Hematopoietic multipotent progenitor cell treated with erythropoietin and hydrocortisone succinate and interleukin-3 and kit ligand, for 8 days (in vitro differentiated cells): ENCODE measurements at regions not wholly inside any gene's neighbourhood (a gene's known extent, or its start where the extent isn't known, plus 50 kb on each side); places are given as distances from the start of the nearest gene placed in this dataset.
"Not testable (repeated sequence)": the region's sequence is repeated elsewhere in the genome, so short reads cannot be mapped to it uniquely, and the experiment has no call there.

Experiments
- DNase-seq: peaks from one replicate; pipeline ENCODE4 v3.0.0-alpha.2; 2015

DNA sequence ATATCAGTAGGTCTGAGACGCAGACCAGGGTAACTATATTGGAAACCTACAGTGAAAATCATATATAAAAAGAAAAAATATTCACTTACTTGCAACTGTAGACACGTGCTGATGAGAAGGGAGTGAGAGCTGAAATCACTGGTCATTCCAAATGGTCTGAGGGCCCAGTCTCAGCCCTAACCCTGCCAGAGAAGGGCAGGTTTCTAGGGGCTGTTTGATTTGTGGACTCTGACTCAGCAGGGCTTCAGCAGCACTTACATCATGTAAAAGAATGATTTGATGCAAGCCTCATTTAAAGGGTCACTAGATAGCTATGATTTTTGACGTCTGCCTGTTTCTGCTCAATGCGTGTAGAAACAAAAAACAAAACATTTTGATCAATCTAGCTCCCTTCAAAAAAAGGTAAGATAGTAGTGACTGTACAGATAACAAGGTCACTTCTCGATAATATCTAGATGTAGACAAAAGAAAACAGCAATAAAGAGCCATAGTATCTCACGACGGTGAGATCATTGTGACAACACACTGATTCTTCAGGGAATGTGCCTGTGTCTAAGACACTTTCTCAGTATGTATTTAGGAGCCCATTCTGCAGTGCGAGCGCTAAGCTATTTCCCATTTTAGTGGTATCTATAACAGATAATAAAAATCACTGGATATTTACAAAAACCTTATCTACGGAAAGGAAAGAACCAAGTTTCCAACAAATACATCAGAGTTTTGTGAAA lies 307.2 kb downstream of the HIVEP2 start:
- DNase-seq, result no peak

DNA sequence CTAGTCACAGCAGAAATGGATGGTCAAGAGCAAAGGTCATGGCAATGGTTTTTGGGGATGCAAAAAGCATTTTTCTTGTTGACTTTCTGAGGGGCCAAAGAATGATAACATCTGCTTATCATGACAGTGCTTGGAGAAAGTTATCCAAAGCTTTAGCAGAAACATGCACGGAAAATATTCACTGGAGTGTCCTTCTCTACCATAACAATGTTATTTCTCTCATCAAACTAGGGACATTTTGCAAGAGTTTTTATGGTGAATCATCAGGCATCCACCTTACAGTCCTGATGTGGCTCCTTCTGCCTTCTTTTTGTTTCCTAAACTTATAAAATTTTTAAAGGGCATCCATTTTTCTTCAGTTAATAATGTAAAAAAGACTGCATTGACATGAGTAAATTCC lies 302.3 kb downstream of the HIVEP2 start:
- DNase-seq, result no peak

DNA sequence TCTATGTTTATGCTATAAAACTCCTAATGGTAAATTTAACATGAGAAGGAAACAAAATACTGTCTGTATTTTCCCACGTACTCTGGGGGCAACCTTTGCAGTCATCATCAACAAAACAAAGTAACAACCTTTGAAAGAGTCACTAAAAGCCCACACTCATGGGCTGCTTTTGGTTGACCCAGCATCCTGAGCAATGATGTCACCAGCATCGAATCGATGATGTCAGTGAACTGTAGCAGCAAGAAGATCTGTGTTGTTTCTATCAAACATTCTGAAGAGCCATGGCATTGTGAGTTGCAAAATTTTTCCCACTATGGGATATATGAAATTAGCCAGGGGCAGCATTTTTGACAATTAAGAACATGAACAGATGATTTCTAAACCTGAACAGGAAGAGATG lies 300.1 kb downstream of the HIVEP2 start:
- DNase-seq, result no peak

DNA sequence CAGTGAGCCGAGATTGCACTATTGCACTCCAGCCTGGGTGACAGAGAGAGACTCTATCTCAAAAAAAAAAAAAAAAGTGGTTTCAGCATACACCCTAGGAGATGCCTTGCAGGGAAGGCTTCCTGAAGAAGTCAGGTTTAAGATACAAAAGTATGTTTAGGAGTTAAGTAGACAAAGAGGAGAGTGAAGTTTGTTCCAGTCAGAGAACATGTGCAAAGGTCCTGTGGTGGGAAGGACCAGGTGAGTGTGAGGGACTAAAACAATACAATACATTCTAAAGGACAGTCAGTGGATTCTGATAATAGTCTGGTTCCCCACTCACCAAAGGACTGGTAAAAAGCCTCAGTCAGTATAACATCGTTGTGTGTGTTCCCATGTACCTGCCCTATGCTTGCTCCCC lies 299.3 kb downstream of the HIVEP2 start:
- DNase-seq, result no peak

DNA sequence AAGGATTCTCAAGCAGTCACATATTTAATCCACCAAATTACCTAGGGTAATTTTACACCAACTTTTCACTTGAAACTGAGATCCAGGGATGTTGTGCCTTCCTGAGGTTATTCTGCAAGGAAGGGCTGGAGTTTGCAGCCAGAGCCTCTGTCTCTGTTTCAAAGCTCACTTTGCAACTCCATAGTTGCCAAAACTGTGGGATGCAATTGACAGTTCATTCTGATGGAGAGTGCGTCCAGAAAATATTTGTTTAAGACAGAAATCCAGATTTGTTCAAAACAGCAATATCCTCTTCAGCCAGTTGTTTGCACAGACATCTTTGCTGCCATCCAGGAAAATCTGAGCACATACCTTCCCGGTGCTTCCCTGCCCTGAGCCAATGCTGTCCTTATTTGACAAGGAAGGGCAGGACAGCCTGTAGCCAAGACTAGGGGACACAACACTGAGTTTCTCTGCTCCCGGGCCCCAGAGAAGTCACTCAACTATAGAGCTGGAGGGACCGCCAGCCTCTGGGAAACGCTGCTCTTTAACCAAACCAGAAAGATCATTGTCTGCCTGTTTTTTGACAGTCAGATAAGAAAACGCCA lies 297.4 kb downstream of the HIVEP2 start:
- DNase-seq, result no peak

DNA sequence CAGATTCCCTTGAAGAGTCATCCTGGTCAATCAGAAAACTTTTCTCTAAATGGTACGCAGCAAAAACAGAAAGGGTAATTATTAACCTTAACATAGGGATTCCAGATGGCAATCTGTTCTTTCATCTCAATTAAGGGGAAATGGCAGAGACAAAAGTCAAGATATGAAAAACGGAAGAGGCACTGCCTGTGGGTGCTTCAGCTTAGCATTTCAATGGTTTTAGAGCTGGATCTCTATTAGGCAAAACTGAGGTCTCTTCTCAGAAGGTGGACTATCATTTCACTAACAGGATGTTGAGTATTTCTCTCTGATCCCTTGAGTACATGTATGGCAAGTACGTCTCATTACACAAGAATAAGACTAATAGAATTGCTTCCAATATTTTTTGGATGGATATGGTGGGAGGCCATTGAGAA lies 296.9 kb downstream of the HIVEP2 start:
- no peak for DNase-seq

DNA sequence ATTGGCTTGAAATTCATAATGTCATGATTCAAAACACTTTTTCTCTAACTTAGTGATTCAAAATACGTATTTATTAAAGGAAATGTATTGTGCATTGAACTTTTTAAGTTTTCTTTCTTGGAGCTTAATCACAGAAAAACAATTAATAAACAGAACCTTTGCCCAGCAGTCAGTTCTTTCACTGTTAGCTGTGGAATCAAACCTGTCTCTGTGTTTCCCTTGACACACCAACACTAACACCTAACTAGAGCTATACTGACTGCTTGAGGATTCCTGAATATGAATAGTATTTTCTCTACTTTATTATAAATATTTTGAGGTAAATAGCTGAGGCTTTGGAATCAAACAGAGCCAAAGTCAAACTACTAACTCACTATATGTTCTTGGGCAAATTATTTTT lies 296.4 kb downstream of the HIVEP2 start:
- DNase-seq, result no peak

DNA sequence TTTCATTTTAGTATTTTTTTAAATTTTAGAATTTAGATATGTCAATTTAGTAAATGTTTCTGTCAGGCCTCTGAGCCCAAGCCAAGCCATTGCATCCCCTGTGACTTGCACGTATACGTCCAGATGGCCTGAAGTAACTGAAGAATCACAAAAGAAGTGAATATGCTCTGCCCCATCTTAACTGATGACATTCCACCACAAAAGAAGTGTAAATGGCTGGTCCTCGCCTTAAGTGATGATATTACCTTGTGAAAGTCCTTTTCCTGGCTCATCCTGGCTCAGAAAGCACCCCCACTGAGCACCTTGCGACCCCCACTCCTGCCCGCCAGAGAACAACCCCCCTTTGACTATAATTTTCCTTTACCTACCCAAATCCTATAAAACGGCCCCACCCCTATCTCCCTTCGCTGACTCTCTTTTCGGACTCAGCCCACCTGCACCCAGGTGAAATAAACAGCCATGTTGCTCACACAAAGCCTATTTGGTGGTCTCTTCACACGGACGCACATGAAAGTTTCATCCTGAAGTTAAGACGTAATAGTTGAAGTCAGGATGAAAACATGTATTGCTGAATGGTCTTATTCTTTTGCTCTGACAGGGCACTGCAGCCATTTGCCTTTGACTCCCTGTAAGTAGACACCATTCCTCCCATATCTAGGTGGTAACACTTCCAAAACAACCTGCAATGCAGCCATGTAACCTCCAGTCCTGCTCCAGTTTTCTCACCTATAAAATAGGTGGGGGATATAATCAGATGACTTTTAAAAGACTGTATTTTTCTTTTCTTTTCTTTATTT lies 295.3 kb downstream of the HIVEP2 start:
- not testable (repeated sequence) for DNase-seq

DNA sequence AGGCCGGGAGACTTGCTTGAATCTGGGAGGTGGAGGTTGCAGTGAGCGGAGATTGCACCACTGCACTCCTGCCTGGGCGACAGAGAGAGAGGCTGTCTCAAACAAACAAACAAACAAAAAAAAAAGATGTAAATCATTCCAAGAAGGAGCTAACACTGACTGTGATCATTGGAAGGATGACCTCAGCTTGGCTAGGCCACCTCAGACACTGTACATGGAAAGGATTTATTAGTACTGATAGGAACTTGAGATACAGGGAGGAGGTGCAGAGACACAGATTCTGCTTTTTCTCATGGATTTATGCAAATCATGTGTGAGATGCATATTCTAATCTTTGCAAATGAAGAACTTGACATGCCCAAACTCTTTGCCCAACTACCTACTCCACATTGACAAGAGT lies 293.6 kb downstream of the HIVEP2 start:
- DNase-seq, result no peak

DNA sequence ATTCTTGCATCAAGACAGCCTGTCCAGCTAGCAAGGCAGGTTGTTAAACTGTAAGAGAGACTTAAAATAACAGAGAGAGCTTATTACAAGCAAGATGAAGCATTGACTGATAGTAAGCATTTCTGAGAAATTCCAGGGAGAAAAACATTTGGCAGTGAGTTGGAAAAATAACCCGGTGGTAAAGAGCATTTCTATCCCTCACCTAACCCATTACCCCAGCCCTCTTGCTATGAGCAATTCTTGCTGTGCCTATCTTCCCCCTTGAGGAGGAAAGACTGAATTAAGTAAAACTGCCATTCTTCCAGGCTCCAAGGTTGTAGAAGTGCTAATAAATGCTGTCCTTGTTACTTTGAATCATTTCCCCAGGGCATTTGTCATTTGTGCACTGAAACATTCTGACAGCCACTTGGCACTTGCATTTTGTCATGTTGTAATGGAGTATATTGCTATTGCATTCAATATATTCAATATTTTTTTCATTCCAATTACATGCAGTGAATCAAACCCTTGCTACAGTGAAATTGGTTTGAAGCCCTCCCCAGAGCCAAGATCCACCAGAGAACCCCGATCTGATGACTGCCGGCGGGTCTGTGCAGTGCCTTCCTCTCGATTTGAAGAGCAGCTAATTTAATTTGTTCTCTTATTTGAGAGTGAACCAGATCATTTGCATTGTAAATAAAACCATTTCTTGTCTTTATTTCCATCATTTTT lies 291.1 kb downstream of the HIVEP2 start:
- no peak for DNase-seq

DNA sequence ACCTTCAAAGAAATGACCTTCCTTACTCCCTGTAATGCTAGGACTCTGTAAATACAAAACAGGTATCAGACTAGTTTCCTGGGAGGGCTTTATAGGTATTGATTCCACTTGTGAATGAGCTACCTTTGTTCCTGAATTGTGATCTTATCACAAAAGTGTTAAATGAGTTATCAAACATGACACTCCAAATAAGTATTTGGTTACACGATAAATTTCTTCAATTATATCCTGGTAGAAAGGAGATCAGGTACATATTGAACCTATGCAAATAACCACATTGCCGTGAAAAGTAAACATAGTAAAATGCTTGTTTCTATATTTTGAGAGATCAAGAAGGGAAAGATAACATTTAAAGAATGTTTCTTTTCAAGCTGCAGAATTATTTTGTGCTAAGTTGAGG lies 285.3 kb downstream of the HIVEP2 start:
- no peak for DNase-seq

DNA sequence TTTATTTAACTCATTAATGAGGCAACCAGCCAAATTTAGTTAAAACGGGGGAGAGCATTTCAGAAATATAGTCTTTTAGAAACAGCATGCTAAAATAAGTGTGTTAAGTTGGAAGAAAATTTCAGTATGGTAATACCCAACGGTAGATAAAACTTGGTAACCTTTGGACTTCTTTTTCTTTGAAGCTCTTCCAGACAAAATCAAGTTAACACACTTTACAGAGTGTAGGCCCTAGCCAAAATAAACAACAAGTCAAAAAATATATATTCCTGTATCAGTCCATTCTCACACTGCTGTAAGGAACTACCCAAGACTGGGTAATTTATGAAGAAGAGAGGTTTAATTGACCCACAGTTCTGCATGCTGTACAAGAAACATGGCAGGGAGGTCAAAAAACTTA lies 279.6 kb downstream of the HIVEP2 start:
- no peak for DNase-seq

DNA sequence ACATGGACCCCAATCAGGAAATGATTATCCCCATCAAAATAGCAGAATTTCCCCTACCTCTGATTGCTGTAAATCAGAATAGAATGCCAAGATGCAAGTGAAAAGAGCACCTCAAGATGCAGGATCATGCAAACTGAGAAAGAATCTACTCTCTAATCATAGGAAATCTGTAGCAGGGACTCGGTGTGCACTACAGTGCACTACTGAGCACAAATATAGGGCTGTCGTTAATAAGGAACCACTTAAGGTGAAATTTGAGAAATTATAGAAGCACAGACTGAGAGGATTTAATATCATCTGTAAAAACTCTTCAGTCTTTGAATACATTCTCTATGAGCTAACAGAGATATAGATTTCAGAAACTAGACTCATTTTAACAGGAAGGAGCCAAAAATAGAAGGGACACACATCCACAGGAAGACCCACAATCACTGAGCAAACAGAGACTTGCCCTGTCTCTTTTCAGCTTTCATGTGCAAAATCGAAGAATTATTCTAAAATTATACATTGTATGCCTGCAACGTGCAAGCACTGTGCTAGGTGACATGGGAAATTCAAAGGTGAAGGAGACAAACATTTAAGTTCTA lies 278.3 kb downstream of the HIVEP2 start:
- DNase-seq, result no peak

DNA sequence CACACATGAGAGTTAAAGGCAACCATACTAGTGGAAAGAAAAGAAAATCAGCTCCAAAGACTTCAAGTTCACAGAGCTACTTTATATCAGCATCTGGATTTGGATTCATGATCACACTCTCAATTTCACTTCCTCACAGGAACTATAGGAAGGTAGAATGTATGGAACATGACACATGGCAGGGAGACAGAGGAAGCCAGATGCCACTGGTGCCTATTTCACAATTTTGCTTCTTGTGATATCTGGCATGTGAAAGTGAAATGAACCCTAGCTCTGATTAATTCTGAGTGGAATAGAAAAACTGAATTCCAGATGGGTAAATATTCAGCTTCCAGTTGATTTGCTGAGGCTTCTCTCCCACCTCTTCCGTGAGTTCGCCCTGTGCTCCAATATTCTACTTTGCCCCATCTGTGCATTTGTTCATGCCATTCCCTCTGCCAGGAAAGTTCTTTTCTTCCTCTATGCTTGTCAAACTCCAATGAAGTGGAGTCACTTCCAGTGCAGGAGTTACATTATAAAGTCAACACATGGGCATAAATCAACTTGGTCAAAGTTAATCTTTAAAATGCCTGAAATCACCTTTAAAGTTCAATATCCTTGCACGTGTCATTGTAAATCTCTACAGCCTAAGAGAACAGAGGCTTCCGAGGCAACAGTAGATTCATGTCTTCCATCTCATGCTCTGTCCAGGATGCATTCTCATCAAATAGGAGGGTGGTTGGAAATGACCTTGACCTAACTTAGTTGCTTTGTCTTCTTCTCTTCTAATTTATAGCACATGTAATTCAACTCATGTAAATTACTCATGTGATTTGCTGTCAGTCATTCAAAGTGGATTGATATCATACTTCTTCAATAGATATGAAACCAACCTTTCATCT lies 275.3 kb downstream of the HIVEP2 start:
- no peak for DNase-seq

DNA sequence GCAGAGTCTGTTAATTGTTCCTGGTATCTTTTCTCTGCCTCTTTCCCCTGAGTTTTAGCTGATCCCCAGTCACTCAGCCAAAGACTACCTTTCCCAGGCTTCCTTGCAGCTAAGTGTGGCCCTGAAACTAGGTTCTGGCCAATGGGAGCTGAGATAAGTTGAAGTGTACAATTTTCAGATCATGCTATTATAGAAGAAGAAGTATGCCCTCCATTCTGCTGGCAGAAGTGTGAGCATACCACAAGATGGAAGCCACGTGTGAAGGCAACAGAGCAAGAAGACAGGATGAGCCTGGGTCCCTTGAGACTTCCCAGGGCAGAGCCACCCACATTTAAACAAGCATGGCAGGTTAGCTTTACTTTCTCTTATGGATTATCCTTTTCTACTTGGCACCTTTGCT lies 273.2 kb downstream of the HIVEP2 start:
- DNase-seq, result no peak

DNA sequence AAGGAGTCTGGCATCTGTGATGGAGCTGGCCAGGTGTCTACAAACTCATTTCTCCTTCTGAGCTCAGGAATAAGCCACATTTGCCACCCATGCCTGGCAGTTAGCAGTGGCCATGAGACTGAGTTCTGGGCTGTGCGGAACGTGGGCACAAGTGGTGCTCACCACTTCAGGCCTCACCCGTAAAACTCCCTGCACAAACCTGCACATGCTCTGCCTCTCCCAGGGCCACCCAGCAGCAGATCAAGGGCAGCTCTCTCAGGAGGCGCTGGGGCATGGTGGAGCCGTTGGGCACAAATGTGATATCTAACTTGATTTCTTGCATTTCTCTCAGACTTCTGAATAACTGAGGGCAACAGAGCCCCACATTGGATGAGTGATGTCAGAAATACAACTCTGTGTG lies 269.5 kb downstream of the HIVEP2 start:
- no peak for DNase-seq

DNA sequence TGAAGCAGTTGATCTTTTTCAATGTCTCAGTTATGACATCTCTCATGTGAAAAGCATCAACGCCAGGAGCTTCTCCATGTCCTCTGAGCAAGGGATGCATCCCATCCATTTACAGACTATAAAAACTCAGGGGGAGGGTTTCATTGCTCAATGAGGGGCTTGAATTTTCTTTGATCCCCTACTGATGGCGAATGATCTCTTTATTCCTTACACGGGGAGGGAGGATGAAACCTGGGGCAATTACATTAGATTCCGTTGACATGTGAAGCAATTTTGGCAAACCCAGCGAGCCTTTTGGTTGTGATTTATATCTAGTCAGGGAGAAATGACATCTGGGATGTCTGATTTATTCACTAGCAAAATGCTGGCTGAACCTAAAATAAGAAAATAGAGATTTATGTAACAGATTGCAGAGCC lies 268.9 kb downstream of the HIVEP2 start:
- DNase-seq, result no peak

DNA sequence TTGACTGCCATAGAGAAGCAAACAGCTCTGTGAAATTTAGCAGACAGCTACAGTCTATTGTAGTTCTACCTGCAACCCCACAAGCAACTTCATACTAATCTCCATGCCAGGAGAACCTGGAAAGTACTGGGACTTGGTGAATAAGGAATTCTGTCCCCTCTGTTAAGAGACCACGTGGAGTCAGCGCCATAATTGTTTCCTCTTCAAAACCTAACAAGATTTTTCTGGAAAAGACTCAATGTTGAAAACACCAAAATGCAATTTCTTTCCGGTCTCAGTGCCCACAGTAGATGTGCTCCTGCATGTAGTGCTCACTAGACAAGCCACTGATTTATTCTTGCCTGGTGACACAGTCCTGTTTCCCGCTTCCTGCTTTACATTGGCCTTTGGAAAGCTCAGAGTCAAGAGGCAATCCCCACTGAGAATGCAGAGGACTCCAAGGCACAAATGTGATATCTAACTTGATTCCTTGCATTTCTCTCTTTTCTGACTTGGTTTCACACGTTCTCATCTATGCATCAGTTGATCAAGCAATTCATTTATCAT lies 268.3 kb downstream of the HIVEP2 start:
- no peak for DNase-seq

DNA sequence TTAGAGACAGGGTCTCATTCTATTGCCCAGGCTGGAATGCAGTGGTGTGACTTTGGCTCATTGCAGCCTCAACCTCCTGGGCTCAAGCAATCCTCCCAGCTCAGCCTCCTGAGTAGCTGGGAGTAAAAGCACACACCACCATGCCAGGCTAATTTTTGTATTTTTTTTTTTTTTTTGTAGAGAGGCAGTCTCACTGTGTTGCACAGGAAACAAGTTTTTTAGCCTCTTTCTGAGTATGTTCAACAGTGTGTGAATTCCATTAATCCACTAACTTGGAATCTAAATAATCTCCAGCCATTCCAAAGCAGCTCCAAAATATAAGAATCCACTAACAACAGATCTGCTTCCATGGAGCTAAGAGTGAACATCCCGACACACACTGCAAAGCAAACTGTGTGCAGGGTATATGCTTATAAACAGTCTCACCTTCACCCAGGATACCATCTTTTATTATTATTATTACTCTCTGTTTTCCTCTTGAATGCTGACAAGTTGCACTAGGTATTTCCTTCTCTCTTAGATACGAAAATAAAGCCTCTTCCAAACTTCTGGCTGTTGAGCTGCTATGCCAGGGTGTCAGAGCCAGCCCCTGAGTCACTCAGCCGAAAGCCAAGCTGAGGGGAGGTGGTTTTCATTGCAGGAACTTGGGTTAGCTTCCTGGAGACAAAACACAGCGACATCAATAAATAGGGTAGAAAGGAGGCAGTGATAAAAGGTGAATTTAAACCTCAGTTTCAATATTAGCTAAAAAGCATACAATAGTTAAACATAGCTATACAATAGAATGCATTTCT lies 264.9 kb downstream of the HIVEP2 start:
- no peak for DNase-seq

DNA sequence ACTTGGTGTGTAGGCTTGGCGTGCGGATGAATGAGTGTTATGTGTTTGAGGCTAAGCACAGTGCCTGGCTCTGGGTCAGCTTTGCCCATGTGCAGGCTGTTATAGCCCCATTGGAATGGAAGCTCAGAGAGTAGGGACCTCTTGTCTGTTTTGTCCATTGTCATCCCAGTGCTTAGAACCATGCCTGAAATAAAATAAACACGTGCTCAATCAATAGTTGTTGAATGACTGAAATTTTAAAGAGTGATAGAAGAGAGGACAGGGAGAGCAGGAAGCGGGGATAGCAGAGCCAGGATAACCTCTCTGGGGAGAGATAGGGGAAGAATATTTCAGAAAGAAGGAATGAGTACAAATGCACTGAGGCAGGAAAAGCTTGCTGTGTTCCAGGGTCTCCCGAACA lies 263.9 kb downstream of the HIVEP2 start:
- no peak for DNase-seq

DNA sequence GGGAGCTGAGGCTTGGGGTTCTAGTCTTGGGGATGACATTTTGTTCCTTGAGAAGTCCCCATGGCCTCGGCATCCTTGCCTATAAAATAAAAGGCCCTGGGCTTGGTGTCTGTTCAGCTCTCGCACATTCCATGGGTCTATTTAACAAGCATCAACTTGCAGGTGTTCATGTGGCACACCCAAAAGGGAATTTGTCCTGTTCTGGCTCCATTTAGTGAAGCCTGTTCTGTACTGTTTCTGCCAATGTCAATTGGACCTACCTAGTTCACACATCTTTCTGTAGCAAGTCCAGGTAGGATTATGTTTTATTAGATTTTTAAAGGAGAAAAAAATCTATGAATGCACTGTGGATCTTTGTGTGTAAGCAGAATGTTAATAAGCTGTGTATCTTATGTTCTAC lies 262.0 kb downstream of the HIVEP2 start:
- DNase-seq, result no peak
